ENCODE measurements at regions not wholly inside any gene's neighbourhood (a gene's known extent, or its start where the extent isn't known, plus 50 kb on each side); places are given as distances from the start of the nearest gene placed in this dataset.
"Not testable (repeated sequence)": the region's sequence is repeated elsewhere in the genome, so short reads cannot be mapped to it uniquely, and the experiment has no call there.

DNA sequence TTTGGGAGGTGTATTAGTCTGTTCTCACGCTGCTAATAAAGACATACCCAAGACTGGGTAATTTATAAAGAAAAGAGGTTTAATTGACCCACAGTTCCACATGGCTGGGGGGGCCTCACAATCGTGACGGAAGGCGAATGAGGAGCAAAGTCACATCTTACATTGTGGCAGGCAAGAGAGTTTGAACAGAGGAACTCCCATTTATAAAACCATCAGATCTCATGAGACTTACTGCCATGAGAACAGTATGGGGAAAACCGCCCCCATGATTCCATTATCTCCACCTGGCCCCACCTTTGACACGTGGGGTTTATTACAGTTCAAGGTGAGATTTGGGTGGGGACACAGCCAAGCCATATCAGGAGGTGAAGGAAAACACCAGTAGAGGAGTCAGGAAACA, 143.8 kb upstream of the MED14 start:
- TF ChIP-seq POLR2AphosphoS5 (IDR thresholded peaks at IDR 0.05); POLR2A (IDR thresholded peaks at IDR 0.05; ENCODE audit: low read depth): not testable (repeated sequence)
- TF ChIP-seq, protein P1, sequence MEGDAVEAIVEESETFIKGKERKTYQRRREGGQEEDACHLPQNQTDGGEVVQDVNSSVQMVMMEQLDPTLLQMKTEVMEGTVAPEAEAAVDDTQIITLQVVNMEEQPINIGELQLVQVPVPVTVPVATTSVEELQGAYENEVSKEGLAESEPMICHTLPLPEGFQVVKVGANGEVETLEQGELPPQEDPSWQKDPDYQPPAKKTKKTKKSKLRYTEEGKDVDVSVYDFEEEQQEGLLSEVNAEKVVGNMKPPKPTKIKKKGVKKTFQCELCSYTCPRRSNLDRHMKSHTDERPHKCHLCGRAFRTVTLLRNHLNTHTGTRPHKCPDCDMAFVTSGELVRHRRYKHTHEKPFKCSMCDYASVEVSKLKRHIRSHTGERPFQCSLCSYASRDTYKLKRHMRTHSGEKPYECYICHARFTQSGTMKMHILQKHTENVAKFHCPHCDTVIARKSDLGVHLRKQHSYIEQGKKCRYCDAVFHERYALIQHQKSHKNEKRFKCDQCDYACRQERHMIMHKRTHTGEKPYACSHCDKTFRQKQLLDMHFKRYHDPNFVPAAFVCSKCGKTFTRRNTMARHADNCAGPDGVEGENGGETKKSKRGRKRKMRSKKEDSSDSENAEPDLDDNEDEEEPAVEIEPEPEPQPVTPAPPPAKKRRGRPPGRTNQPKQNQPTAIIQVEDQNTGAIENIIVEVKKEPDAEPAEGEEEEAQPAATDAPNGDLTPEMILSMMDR (IDR thresholded peaks at IDR 0.05) = not testable (repeated sequence)
